Thoracic aorta (tissue), 2 donors: ENCODE measurements at regions not wholly inside any gene's neighbourhood (a gene's known extent, or its start where the extent isn't known, plus 50 kb on each side); places are given as distances from the start of the nearest gene placed in this dataset.

Experiments used
- ATAC-seq: fragments of 150-250 bp; one replicate; pipeline ENCODE4 v1.8.0; 2017; ENCODE audit warnings: low read depth; ENCODE audit not compliant: insufficient number of reproducible peaks, low FRiP score
- DNase-seq: peaks from one replicate; pipeline ENCODE4 v3.0.0-alpha.2; 2020; ENCODE audit warnings: low spot score
- H3K27ac ChIP-seq, 2 donors: fragments of 200-600 bp; sonication (generic); 1 replicate in 1 of 2; 2 replicates in 1 of 2; pipeline ENCODE4 v1.5.1; 2016; ENCODE audit warnings: mild to moderate bottlenecking in 2 of 2, moderate library complexity in 2 of 2
- H3K27me3 ChIP-seq: fragments of 200-600 bp; sonication (generic); replicated peaks from 2 replicates; pipeline ENCODE4 v1.6.0; 2016; ENCODE audit warnings: mild to moderate bottlenecking; ENCODE audit not compliant: insufficient read depth
- H3K36me3 ChIP-seq: fragments of 200-600 bp; sonication (generic); one replicate; pipeline ENCODE4 v1.5.1; 2016
- H3K4me1 ChIP-seq, 2 donors: fragments of 200-600 bp; sonication (generic); 1 replicate in 1 of 2; 2 replicates in 1 of 2; pipeline versions ENCODE4 v1.5.1 to v1.6.0; 2016; ENCODE audit warnings: low read depth in 2 of 2, mild to moderate bottlenecking in 1 of 2; ENCODE audit not compliant: control insufficient read depth in 1 of 2
- H3K4me3 ChIP-seq: fragments of 200-600 bp; sonication (generic); 2 replicates; pipeline ENCODE4 v1.5.1; 2016; ENCODE audit warnings: mild to moderate bottlenecking
- H3K9me3 ChIP-seq: fragments of 200-600 bp; sonication (generic); 2 replicates; pipeline ENCODE4 v1.5.1; 2016
- TF ChIP-seq, protein P1 (sequence below): fragments of 200-600 bp; sonication (generic); IDR thresholded peaks from one replicate; pipeline ENCODE4 v1.5.1; 2019; ENCODE audit warnings: antibody characterized with exemption

DNA sequence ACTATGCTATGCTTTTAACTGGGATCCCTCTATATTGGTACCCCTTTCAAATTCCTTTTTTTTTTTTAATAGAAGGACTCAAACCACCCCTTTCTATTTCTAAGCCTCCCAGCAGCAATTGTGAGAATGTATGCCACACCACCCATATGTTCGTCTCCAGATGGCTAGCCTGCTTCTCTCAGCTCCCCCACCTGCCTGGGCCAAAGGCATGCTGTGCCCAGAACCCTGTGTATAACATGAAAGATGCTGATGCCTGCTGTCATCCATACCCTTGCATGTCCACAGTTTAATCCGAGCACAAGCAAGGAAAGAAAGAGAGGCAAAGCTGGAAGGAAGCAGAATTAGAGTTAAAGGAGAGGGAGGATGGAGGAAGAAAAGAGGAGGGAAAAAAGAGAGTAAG is 159.5 kb upstream of the CNTN6 start:
- Histone ChIP-seq H3K4me1 (no peaks in the 10 kb centered on the region), H3K4me3 (no peak overlapping the region), H3K27ac (no peak overlapping the region), H3K9me3 (no peaks in the 10 kb centered on the region), H3K36me3 (no peaks in the 10 kb centered on the region), H3K27me3 (no peaks in the 10 kb centered on the region)
- TF ChIP-seq, protein P1, sequence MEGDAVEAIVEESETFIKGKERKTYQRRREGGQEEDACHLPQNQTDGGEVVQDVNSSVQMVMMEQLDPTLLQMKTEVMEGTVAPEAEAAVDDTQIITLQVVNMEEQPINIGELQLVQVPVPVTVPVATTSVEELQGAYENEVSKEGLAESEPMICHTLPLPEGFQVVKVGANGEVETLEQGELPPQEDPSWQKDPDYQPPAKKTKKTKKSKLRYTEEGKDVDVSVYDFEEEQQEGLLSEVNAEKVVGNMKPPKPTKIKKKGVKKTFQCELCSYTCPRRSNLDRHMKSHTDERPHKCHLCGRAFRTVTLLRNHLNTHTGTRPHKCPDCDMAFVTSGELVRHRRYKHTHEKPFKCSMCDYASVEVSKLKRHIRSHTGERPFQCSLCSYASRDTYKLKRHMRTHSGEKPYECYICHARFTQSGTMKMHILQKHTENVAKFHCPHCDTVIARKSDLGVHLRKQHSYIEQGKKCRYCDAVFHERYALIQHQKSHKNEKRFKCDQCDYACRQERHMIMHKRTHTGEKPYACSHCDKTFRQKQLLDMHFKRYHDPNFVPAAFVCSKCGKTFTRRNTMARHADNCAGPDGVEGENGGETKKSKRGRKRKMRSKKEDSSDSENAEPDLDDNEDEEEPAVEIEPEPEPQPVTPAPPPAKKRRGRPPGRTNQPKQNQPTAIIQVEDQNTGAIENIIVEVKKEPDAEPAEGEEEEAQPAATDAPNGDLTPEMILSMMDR: no peak
- DNase-seq: no peak
- ATAC-seq: no peak

DNA sequence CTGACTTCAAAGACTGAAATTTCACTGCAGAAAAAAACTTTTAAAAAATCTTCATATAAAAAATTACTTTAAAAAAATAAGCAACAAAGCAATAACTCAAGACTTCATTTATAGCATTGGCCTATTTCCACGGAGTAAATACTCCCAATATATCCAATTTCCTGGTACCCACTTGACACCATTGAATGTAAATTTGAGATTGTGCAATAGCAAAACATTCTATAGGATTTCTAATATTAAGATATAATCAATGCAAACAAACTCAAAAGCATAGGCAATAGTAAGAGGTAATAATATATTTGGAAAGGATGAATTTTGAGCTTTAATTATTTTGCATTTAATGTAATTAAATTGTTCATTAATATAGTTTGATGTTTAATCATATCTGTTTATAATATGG is 148.0 kb upstream of the CNTN6 start:
- H3K27me3 ChIP-seq: no peaks in the 10 kb centered on the region
- ATAC-seq: no peak
- TF ChIP-seq, protein P1: no peak
- H3K4me3 ChIP-seq: no peak overlapping the region
- H3K36me3 ChIP-seq: no peaks in the 10 kb centered on the region
- peaks cover 3% of the 10 kb centered on the region for H3K9me3 ChIP-seq
- H3K4me1 ChIP-seq: peaks cover 0 to 2% of the 10 kb centered on the region in 2 donors
- no peak overlapping the region for H3K27ac ChIP-seq
- no peak for DNase-seq

DNA sequence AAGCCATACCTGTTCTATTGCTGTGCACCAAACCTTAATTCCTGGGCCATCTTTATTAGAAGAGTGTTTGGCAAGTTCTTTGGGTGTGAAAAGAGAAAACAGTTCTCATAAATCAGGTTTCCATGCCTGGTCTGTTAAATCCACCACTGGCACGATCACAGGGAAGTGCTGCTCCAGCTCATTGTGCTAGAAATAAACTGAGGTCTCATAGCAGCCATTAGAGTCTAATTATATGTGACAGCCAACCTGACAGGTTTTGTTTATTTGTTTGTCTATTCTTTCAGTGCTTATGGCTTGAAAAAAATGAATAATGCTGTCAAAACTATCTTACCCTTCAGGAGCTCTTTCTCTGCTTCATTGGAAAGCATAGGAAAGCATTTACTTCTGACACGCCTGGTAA is 147.1 kb upstream of the CNTN6 start:
- Histone ChIP-seq H3K27me3 (no peaks in the 10 kb centered on the region), H3K4me3 (no peak overlapping the region), H3K4me1 (peaks cover 0 to 6% of the 10 kb centered on the region in 2 donors), H3K9me3 (peaks cover 3% of the 10 kb centered on the region), H3K27ac (no peak overlapping the region), H3K36me3 (no peaks in the 10 kb centered on the region)
- TF ChIP-seq, protein P1: no peak
- ATAC-seq (no peak), DNase-seq (no peak)

DNA sequence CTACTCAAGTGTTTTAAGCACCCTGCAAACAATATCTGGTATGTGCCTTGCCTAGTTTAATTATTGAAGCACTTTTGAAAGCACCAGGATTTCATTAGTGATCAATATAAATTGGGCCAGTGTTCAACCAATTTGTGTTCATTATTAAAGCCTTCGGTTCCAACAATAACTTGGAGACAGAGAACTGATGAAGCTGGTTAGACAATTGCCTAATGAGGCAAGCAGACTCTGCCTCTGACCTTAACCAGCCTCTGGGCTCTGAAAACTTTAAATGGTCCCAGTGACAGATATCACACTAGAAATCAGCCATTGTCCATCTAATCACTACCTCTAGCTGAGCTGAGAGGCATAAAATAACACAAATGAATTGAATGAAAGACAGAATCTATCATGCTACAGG is 139.9 kb upstream of the CNTN6 start:
- Histone ChIP-seq H3K27ac (no peak overlapping the region), H3K4me1 (peaks cover 0 to 6% of the 10 kb centered on the region in 2 donors), H3K4me3 (no peak overlapping the region), H3K9me3 (no peaks in the 10 kb centered on the region), H3K27me3 (no peaks in the 10 kb centered on the region), H3K36me3 (no peaks in the 10 kb centered on the region)
- TF ChIP-seq, protein P1: no peak
- ATAC-seq (no peak), DNase-seq (no peak)

DNA sequence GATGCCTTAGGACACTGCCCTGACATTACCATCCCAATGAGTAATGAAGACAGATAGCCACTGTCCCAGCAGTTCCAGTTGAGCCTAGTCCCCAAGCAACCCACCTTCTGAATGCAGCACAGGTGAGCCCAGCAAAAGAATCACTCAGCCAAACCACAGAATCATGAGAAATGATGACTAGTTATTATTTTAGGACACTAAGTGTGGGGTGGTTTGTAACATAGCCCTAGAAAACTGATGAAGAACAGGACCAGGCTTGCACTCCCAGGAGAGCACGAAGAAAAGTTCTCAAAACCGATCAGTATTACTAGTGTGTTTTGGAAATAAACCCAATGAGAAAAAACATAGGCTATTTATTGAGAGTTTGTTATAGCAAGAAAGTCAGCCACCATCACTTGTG is 129.6 kb upstream of the CNTN6 start:
- no peak overlapping the region for H3K27ac ChIP-seq
- H3K4me3 ChIP-seq: no peak overlapping the region
- no peak for ATAC-seq
- no peaks in the 10 kb centered on the region for H3K27me3 ChIP-seq
- TF ChIP-seq, protein P1: no peak
- no peaks in the 10 kb centered on the region for H3K36me3 ChIP-seq
- H3K4me1 ChIP-seq: peaks cover 0 to 11% of the 10 kb centered on the region in 2 donors
- DNase-seq: no peak
- no peaks in the 10 kb centered on the region for H3K9me3 ChIP-seq
